Pancreas (tissue), 10 donors: ENCODE measurements at regions not wholly inside any gene's neighbourhood (a gene's known extent, or its start where the extent isn't known, plus 50 kb on each side); places are given as distances from the start of the nearest gene placed in this dataset.

Experiments
- ATAC-seq, 4 donors: fragments of 200-7000 bp; cut with Tn5 transposase; one replicate each; pipeline versions ENCODE4 v1.8.0 to v1.9.1; 2020; ENCODE audit warnings: mild to moderate bottlenecking in 4 of 4, moderate library complexity in 4 of 4
- DNase-seq, 6 donors: peaks; one replicate each; pipeline ENCODE4 v3.0.0-alpha.2; 2020
- FAIRE-seq: peaks from 2 replicates; lab custom pipeline; 2012; peaks lifted over from hg19 to GRCh38; lab: Jason Lieb, UNC
- H3K27ac ChIP-seq, 4 donors: fragments of 200-600 bp; sonication (generic); 1 replicate in 3 of 4; 2 replicates in 1 of 4; pipeline versions ENCODE4 v1.5.0 to v1.8.0; 2020
- H3K27me3 ChIP-seq, 4 donors: fragments of 200-600 bp; one replicate each; pipeline ENCODE4 v1.8.0; 2021
- H3K36me3 ChIP-seq, 3 donors: fragments of 200-600 bp; sonication (generic) in 1 of 3; one replicate each; pipeline versions ENCODE4 v1.5.0 to v1.8.0; 2020 to 2021
- H3K4me1 ChIP-seq, 3 donors: fragments of 200-600 bp; one replicate each; pipeline ENCODE4 v1.8.0; 2021
- H3K4me3 ChIP-seq, 4 donors: fragments of 200-600 bp; sonication (generic) in 2 of 4; one replicate each; pipeline versions ENCODE4 v1.5.0 to v1.8.0; 2020 to 2021
- H3K9me3 ChIP-seq, 4 donors: fragments of 200-600 bp; one replicate each; pipeline ENCODE4 v1.8.0; 2021
- WGBS, 2 donors: extraction: QIAGEN DNeasy Blood & Tissue Kit; methylation state at CpG; one replicate each; pipeline ENCODE4 v1.1.7; 2013; 5-methylcytosine and 5-hydroxymethylcytosine counted together
- intact Hi-C, 3 donors: fragments of 100-400 bp; cut with DNase I; formaldehyde crosslinking; loops; one replicate each; pipeline versions ENCODE4 v1.11.1 to v1.14.2; 2022
- TF ChIP-seq, protein P1 (sequence below), 4 donors: fragments of 200-600 bp; sonication (generic) in 3 of 4; IDR thresholded peaks; one replicate each; pipeline versions ENCODE4 v1.5.0 to v1.8.0; 2021; ENCODE audit warnings: antibody characterized with exemption in 4 of 4
- donor health status: healthy with polysubstance abuse.
- donor health status: DM: no; HTN: no; CAD: no; lungs with moderate emphysema.
- donor health status: DM: no; HTN: no; CAD: no.
- donor health status: control.
- donor health status: control.
- donor health status: Bipolar disorder and iron deficiency.
- donor health status: DM: yes; HTN: yes; CAD: no.
- donor health status: DM: no; HTN: no; CAD: no.
- donor health status: DM: no; HTN: no; CAD: no.
- donor health status: DM: yes; HTN: yes; CAD: no.

DNA sequence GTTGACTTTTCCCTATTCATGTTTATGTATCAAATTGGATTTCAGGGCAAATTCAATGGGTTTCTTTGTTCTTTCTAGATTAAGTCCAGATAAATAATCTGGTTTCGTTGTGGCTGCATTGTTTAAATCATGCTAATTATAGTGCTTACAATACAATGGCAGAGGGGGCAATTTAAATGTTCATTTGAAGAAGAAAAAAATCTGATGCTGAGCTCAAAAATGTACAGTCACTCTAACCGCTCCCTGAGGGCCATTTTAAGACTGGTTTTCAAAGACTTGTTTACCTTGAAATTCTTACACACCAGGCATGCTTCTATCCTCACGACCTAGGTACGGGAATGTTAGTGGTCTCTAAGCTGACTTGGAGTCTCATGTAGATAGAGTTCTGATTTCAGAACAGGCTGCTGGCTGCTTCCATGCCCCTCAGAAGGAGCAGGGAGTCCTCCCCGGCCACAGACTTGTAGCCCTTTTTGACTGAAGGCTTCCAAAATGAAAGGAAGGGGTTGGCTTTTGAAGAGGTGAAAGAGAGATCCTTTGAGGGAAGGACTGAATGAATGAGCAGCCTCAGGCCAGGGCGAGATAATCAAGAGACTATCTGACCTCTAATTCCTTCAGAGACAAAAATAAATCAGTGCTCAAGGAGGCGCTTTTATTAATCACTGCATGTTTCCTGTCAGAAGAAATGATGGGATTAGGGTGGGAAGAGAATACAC lies 86.1 kb upstream of the ZNF217 start:
- intact Hi-C loops: no loop called here
- Histone ChIP-seq H3K4me1 (peaks cover 18 to 29% (median 26%) of the 10 kb centered on the region in 3 donors), H3K9me3 (no peaks in the 10 kb centered on the region), H3K27me3 (no peaks in the 10 kb centered on the region), H3K36me3 (no peaks in the 10 kb centered on the region), H3K27ac (peak overlapping the region in 1 of 4 donors; percentile 2), H3K4me3 (no peak overlapping the region)
- TF ChIP-seq, protein P1, sequence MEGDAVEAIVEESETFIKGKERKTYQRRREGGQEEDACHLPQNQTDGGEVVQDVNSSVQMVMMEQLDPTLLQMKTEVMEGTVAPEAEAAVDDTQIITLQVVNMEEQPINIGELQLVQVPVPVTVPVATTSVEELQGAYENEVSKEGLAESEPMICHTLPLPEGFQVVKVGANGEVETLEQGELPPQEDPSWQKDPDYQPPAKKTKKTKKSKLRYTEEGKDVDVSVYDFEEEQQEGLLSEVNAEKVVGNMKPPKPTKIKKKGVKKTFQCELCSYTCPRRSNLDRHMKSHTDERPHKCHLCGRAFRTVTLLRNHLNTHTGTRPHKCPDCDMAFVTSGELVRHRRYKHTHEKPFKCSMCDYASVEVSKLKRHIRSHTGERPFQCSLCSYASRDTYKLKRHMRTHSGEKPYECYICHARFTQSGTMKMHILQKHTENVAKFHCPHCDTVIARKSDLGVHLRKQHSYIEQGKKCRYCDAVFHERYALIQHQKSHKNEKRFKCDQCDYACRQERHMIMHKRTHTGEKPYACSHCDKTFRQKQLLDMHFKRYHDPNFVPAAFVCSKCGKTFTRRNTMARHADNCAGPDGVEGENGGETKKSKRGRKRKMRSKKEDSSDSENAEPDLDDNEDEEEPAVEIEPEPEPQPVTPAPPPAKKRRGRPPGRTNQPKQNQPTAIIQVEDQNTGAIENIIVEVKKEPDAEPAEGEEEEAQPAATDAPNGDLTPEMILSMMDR (IDR thresholded peaks at IDR 0.05): no peak
- no peak for FAIRE-seq
- WGBS, 2 donors: 60 to 62% methylated on average over 7 of the region's 7 CpGs
- ATAC-seq: peak in 1 of 4 donors; percentile 12
- DNase-seq: no peak

DNA sequence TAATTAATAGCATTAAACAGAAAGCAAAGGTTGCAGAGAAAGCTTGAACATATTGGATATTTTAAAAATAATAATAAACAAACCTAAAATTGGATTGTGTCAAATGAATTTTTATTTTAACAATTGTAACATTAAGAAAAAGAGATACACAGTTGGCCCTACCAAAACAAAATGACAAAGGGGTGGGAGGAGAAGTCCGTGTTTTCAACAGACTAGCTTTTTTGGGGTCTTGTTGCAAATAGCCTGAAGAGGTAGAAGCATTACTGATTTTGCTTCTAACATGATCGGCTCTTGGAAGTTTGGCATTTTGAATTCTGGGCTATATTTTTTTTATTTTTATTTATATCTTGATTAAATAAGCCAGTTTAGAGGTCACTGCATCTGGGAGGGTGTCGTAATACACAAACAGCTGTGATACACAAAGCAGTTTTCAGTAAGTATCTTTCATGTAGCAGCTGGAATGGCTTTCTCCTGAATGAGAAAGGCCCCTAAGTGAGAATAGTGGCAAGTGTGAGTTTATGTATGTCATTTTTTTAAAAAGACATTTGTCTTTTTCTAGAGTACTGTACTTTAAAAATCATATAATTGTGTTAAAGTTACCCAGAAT lies 85.5 kb upstream of the ZNF217 start:
- TF ChIP-seq, protein P1 (IDR thresholded peaks at IDR 0.05): no peak
- Histone ChIP-seq H3K36me3 (no peaks in the 10 kb centered on the region), H3K9me3 (no peaks in the 10 kb centered on the region), H3K27me3 (no peaks in the 10 kb centered on the region), H3K4me3 (no peak overlapping the region), H3K27ac (no peak overlapping the region), H3K4me1 (peaks cover 18 to 29% (median 26%) of the 10 kb centered on the region in 3 donors)
- intact Hi-C loops: no loop called here
- peak in 2 of 4 donors; percentile 34 to 47 for ATAC-seq
- WGBS, 2 donors: 48% methylated on average over 3 of the region's 3 CpGs
- DNase-seq: no peak
- no peak for FAIRE-seq

DNA sequence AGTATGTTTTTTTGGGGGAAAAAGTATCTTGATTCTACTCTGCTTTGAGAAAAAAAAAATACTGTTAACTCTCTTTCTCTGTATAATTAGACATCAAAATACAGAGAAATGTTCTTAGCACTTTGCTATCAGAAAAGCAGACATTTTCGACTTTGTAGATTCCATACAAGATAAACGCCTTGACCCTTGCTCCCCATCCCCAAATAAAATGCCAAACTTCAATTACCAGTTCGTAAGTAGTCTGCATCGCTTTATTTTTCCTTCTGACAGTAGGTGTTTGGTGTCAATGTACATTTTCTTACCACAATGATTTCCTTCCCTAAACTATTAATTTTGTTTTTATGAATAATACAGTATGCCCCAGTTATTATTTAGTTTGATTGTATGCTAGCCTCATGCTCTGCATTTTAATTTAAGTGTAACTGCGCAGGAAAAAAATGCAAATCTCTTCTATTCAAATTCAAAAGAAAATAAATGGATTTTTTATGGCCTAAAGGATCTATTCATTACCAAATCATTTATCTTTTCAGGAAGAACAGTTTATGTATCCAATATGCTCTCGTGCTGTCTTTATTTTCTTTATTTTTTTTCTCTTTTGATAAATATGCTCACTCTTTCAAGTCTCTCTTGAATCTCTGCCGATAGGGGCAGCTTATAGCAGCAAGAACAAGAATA lies 84.8 kb upstream of the ZNF217 start:
- WGBS, 2 donors: 54% methylated on average over 7 of the region's 7 CpGs
- Histone ChIP-seq H3K9me3 (no peaks in the 10 kb centered on the region), H3K27me3 (no peaks in the 10 kb centered on the region), H3K27ac (peak overlapping the region in 2 of 4 donors; percentile 62 to 79), H3K4me1 (peaks cover 18 to 29% (median 26%) of the 10 kb centered on the region in 3 donors), H3K36me3 (no peaks in the 10 kb centered on the region), H3K4me3 (no peak overlapping the region)
- ATAC-seq: no peak
- no peak for DNase-seq
- TF ChIP-seq, protein P1 (IDR thresholded peaks at IDR 0.05): no peak
- intact Hi-C loops: no loop called here
- FAIRE-seq: no peak

DNA sequence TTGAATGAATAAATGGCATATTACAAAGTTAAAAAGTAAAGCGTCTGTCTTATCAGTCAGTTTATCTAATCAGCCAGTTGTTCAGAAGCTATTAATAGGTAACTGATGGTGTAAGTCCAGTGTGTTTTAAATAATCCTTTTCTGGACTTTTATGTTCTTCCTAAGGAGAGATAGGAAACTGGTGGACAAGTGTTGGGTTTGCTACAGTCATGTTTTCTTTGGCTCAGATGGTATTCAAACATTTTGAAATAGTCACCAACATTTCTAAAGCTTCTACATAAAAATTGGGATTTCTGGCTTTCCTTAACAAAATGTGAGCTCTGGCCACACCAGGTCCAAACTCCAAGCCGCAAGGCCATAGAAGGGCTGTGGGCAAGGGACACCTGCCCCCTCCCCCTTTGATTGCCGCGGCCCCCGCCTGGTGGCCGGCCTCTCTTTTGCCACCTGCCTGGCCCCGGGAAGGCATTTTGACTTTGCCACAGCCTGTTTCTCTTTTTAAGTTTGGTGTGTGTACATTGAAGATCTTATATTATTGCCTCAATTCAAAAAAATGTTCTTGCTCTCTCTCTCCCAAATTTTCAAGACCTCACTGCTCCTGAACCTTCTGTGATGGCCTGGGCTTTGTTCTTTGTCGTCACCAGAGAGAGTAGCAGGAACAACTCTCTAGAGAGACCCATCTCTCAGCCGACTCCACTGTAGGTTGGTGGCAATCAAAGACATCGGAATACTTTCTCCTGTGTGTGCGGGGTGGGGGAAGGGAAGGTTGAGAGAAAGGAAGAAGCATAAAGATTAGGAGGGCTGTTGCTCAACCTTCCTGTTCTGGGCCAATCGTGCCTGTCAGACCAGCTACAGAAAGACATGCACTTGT lies 84.0 kb upstream of the ZNF217 start:
- Histone ChIP-seq H3K4me1 (peaks cover 18 to 29% (median 26%) of the 10 kb centered on the region in 3 donors), H3K36me3 (no peaks in the 10 kb centered on the region), H3K9me3 (no peaks in the 10 kb centered on the region), H3K27me3 (no peaks in the 10 kb centered on the region), H3K27ac (peak overlapping the region in 3 of 4 donors; percentile 35 to 79 (median 62)), H3K4me3 (no peak overlapping the region)
- WGBS, 2 donors: 17 to 21% methylated on average over 12 of the region's 12 CpGs
- DNase-seq (peak in 2 of 6 donors; percentile 28 to 54), FAIRE-seq (no peak), ATAC-seq (peak; percentile 62 to 78 (median 72))
- intact Hi-C loops: no loop called here
- TF ChIP-seq, protein P1 (IDR thresholded peaks at IDR 0.05): no peak
